Myocyte (in vitro differentiated cells): ENCODE measurements at regions not wholly inside any gene's neighbourhood (a gene's known extent, or its start where the extent isn't known, plus 50 kb on each side); places are given as distances from the start of the nearest gene placed in this dataset. TPM values are rescaled to one million over a fixed set of nuclear protein-coding genes. Genes with fewer than 3 reads are reported as not detected.

Source experiments
- microRNA-seq: library from miRNA; unstranded; fragments of <30 nt; microRNA quantifications from one replicate; pipeline ENCODE4, GENCODE V29; 2016

Small RNA genes in the stretch of these regions (microRNA-seq; reads per million reads assigned to microRNA genes)
- not detected for gene MIR4477B
